Motor neuron (in vitro differentiated cells): ENCODE measurements at regions not wholly inside any gene's neighbourhood (a gene's known extent, or its start where the extent isn't known, plus 50 kb on each side); places are given as distances from the start of the nearest gene placed in this dataset.
"Not testable (repeated sequence)": the region's sequence is repeated elsewhere in the genome, so short reads cannot be mapped to it uniquely, and the experiment has no call there.

ENCODE experiments used
- ATAC-seq, 8 experiments: fragments of 200-7000 bp; cut with Tn5 transposase; replicated peaks in 6 of 8; 2 replicates each; pipeline ENCODE4 v1.8.0; 2021; ENCODE audit warnings: mild to moderate bottlenecking in 8 of 8, moderate library complexity in 8 of 8
- H3K27ac ChIP-seq, 2 donors: fragments of 250-450 bp; sonication (Bioruptor Pico); 2 replicates each; pipeline ENCODE4 v1.9.0; 2021; ENCODE audit warnings: antibody characterized with exemption in 2 of 2, mild to moderate bottlenecking in 2 of 2, moderate library complexity in 1 of 2
- H3K4me1 ChIP-seq, 2 donors: fragments of 250-450 bp; sonication (Bioruptor Pico); replicated peaks in 1 of 2; 2 replicates each; pipeline ENCODE4 v1.6.1; 2021; ENCODE audit warnings: antibody characterized with exemption in 2 of 2, mild to moderate bottlenecking in 2 of 2, moderate library complexity in 1 of 2
- H3K4me3 ChIP-seq, 5 donors: fragments of 250-450 bp; sonication (Bioruptor Pico); 2 replicates each; pipeline ENCODE4 v1.9.0; 2021; ENCODE audit warnings: antibody characterized with exemption in 5 of 5, mild to moderate bottlenecking in 5 of 5, moderate library complexity in 4 of 5
- WGBS, 10 experiments: fragments of 450-650 bp; shearing (Covaris generic); methylation state at CpG; one replicate each; pipeline ENCODE4 v1.0.0; 2022; 5-methylcytosine and 5-hydroxymethylcytosine counted together
- in situ Hi-C, 9 experiments: fragments of 400-800 bp; cut with MboI; loops; one replicate each; pipeline ENCODE4 v1.15.0; 2021; ENCODE audit warnings: low sequenced_read_pairs in 9 of 9, low pct_unique_long_range_greater_than_20kb in 2 of 9; ENCODE audit not compliant: unreplicated experiment in 9 of 9

DNA sequence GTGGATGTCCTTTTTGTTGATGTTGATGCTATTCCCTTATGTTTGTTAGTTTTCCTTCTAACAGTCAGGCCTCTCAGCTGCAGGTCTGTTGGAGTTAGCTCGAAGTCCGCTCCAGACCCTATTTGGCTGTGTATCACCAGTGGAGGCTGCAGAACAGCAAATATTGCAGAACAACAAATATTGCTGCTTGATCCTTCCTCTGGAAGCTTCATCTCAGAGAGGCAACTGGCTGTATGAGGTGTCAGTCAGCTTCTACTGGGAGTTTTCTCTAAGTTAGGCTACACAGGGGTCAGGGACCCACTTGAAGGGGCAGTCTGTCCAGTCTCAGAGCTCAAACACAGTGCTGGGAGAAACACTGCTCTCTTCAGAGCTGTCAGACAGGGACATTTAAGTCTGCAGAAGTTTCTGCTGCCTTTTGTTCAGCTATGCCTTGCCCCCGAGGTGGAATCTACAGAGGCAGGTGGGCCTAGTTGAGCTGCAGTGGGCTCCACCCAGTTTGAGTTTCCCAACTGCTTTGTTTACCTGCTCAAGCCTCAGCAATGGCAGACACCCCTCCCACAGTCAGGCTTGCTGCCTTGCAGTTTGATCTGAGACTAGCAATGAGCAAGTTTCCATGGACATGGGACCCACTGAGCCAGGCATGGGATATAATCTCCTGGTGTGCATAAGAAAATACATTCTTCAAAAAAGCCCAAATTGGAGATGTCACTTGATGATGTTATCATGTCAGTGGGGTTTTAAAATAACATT lies 99.5 kb downstream of the KDM5D start:
- no peaks in the 10 kb centered on the region for H3K4me1 ChIP-seq
- no peak overlapping the region for H3K4me3 ChIP-seq
- ATAC-seq: no peak
- 0 to 100% (median 40%) methylated on average over 1 to 3 of the region's 3 CpGs; no CpG with 5 or more reads in 7 of the 10 experiments for WGBS, 10 experiments
- in situ Hi-C loops: no loop called here
- H3K27ac ChIP-seq: no peak overlapping the region

DNA sequence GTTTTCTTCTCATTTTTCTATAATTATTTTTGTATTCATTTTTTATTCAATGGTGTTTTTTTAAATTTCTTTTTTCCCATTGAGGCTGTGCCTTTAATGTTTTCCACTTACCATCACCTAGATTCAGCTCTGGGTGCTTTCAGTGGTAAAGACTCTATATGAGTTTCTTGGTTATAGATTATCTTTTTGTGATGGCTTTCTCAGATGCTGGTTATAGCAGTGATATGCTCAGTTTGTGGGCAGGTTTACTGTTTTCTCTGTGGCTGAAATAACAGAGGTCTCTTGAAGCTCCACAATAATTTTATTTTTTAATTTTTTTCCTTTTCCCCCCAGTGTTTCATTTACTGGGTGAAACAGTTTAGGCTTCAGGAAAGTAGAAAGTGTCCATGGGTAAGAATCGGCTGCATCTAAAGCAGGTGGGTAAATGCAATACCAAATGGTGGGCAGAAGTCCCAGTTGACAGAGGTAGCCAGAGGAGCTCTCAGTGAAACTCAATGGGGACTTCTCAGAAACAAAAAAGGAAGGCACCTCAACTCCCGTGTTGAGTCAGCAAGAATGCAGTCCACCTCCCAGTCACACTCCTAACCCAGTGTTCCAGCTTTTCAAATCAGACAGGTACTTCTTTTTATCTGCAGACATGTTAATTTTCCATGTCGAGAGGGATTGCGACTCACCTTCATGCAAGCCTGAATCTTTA lies 106.7 kb downstream of the KDM5D start:
- H3K4me3 ChIP-seq: no peak overlapping the region
- in situ Hi-C loops: no loop called here
- WGBS, 10 experiments: 67 to 100% methylated on average over 1 to 2 of the region's 4 CpGs; no CpG with 5 or more reads in 8 of the 10 experiments
- no peak for ATAC-seq
- H3K4me1 ChIP-seq: no peaks in the 10 kb centered on the region
- H3K27ac ChIP-seq: no peak overlapping the region

DNA sequence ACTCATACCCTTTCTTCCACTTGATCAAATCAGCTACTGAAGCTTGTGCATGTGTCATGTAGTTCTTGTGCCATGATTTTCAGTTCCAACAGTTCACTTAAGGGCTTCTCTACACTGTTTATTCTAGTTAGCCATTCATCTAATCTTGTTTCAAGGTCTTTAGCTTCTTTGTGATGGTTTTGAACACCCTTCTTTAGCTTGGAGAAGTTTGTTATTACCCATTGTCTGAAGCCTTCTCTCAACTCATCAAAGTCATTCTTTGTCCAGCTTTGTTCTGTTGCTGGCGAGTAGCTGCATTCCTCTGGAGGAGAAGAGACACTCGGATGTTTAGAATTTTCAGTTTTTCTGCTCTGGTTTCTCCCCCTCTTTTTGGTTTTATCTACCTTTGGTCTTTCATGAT lies 115.6 kb downstream of the KDM5D start:
- in situ Hi-C loops: no loop called here
- no peak overlapping the region for H3K4me3 ChIP-seq
- WGBS, 10 experiments: 8 to 90% methylated on average over 2 of the region's 2 CpGs; no CpG with 5 or more reads in 8 of the 10 experiments
- no peaks in the 10 kb centered on the region for H3K4me1 ChIP-seq
- ATAC-seq: no peak
- no peak overlapping the region for H3K27ac ChIP-seq

DNA sequence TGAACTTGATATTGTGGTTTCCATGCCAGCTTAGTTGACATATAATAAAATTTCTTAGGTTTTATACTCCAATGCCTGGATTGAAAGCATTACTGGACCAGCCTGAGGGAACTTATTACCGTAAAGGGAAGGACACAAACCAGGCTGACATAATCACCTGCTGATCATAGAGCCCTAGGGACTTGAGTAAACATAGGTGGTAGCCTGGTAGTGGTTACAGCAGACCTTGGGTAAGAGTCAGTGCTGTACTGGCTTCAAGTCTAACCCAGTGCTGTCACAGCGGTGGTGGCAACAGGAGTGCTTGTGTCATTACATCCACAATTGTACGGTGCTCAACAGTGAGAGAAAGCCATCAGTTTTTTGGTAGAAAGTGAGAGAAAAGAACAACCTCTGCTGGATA lies 122.1 kb downstream of the KDM5D start:
- in situ Hi-C loops: no loop called here
- WGBS, 10 experiments: 0 to 100% methylated on average over 1 of the region's 3 CpGs; no CpG with 5 or more reads in 8 of the 10 experiments
- Histone ChIP-seq H3K4me1 (no peaks in the 10 kb centered on the region), H3K4me3 (no peak overlapping the region), H3K27ac (no peak overlapping the region)
- ATAC-seq: no peak

DNA sequence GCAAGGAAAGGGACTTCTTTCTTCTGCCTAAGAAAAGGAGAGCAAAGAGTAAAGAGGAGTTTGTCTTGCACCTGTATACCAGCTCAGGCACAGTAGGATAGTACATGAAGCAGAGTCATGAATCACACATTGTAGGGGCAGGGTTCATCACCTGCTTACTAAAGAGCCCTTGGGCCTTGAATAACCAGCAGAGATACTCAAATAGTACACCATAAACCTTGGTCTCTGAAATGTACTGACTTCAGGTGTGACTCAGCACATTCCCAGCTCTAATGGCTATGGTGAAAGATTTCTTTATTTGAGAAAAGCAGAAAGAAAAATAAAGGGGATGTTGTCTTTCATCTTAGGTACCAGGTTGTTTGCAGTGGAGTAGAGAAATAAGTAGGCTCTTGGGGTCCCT lies 122.8 kb downstream of the KDM5D start:
- Histone ChIP-seq H3K4me3 (no peak overlapping the region), H3K27ac (no peak overlapping the region), H3K4me1 (no peaks in the 10 kb centered on the region)
- ATAC-seq: no peak
- in situ Hi-C loops: no loop called here

DNA sequence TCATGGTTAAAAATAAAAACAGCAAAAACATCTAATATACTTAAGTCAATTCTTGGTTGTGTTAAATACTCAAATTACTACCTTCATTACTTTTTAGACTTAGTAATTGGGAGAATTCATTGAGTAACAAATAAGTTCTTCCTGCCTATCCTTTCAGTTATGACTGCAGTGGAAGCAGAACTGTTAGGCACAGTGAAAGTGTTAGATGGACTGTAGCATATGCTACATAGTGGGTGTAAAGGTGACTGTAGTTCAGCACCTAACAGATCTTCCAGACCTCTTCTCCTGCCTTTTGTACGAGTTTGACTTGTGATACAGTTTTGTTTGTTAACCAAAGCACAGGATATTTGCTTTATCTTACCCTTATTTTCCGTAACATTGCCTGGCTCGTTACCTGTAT lies 143.4 kb downstream of the KDM5D start:
- 83 to 100% (median 94%) methylated on average over 1 to 3 of the region's 3 CpGs; no CpG with 5 or more reads in 7 of the 10 experiments for WGBS, 10 experiments
- H3K27ac ChIP-seq: no peak overlapping the region
- in situ Hi-C loops: no loop called here
- H3K4me1 ChIP-seq: no peaks in the 10 kb centered on the region
- no peak overlapping the region for H3K4me3 ChIP-seq
- ATAC-seq: no peak

DNA sequence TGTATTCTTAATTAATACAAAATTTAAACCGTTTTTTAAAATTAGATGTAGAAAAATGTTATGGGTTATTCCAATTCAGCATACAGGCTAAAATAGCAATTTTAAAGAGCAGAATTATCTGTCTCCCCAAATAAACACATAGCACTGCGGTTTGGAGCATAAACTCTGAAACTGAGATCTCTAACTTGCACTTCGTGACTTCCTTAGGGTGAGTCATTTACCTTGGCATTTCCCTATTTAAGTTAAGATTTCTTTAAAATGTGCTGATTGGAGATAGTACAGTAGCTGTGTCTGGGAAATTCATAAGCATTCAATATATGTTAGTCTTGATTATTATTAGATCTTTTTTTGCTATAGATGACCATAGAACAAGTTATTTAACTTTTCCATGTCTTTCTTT lies 143.8 kb downstream of the KDM5D start:
- H3K4me3 ChIP-seq: no peak overlapping the region
- H3K4me1 ChIP-seq: no peaks in the 10 kb centered on the region
- in situ Hi-C loops: no loop called here
- 18 to 100% methylated on average over 2 to 3 of the region's 3 CpGs; no CpG with 5 or more reads in 8 of the 10 experiments for WGBS, 10 experiments
- ATAC-seq: no peak
- no peak overlapping the region for H3K27ac ChIP-seq

DNA sequence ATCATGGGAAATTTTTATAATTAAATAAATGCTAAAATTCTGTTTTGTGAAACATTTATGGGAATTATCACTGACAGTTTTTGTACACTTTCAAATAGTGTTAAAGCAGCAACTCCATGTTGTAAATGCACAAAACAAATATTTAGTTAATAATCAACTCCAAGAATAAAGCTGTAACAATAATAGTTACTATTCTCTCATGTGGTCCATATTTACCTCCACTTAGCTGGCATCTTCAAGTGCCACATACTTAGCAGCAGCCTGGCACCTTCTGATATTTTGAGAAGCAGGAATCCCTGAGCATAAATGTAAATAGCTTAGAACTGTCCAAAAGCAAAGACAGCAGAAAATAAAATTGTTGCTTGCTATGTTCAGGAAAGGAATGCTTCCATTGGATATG lies 154.3 kb downstream of the KDM5D start:
- in situ Hi-C loops: no loop called here
- Histone ChIP-seq H3K4me3 (no peak overlapping the region), H3K27ac (no peak overlapping the region), H3K4me1 (no peaks in the 10 kb centered on the region)
- no peak for ATAC-seq

DNA sequence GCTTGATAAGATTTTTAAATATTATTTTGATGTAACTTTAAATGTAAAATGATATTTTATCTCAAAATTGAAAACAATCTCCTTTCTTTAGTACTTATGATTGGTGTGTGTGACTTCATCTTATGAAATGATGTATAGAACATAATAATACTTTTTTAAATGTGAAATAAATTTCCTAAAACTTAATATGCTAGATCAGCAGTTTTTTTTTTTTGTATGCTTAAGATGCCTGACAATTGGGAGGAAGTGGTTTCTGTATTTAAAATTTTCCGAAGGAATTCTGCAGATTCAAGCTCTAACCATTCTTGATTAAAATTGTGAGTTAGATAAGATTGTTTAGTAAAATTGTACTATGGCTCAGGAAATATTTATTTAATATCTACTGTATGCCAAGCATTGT lies 154.9 kb downstream of the KDM5D start:
- H3K4me3 ChIP-seq: no peak overlapping the region
- in situ Hi-C loops: no loop called here
- no peaks in the 10 kb centered on the region for H3K4me1 ChIP-seq
- ATAC-seq: no peak
- WGBS, 10 experiments: 100% methylated on average over 1 of the region's 1 CpG; no CpG with 5 or more reads in 6 of the 10 experiments
- no peak overlapping the region for H3K27ac ChIP-seq

DNA sequence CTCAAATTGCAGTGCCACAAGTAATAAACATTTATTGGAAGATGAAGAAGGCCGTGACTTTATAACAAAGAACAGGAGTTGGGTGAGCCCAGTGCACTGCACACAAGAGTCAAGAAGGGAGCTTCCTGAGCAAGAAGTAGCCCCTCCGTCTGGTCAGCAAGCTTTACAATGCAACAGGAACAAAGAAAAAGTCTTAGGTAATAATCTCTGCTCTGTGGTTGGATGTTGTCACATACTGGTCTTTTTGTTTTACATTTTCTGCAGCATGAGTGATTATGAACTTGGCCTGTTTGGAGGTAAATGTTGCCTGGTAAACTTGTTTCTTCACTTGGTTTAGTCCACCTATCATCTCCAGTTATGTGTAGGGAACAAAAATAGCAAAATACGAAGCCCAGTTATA lies 157.2 kb downstream of the KDM5D start:
- H3K27ac ChIP-seq: no peak overlapping the region
- ATAC-seq: no peak
- no peaks in the 10 kb centered on the region for H3K4me1 ChIP-seq
- no peak overlapping the region for H3K4me3 ChIP-seq
- 60 to 100% (median 85%) methylated on average over 1 to 3 of the region's 3 CpGs; no CpG with 5 or more reads in 6 of the 10 experiments for WGBS, 10 experiments
- in situ Hi-C loops: no loop called here

DNA sequence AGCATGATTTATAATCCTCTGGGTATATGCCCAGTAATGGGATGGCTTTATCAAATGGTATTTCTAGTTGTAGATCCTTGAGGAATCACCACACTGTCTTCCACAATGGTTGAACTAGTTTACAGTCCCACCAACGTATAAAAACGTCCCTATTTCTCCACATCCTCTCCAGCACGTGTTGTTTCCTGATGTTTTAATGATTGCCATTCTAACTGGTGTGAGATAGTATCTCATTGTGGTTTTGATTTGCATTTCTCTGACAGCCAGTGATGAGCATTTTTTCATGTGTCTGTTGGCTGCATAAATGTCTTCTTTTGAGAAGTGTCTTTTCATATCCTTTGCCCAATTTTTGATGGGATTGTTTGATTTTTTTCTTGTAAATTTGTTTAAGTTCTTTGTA lies 163.5 kb downstream of the KDM5D start:
- in situ Hi-C loops, H3K27ac ChIP-seq, H3K4me1 ChIP-seq, H3K4me3 ChIP-seq, ATAC-seq: not testable (repeated sequence)
- 100% methylated on average over 1 of the region's 3 CpGs; no CpG with 5 or more reads in 8 of the 10 experiments for WGBS, 10 experiments

DNA sequence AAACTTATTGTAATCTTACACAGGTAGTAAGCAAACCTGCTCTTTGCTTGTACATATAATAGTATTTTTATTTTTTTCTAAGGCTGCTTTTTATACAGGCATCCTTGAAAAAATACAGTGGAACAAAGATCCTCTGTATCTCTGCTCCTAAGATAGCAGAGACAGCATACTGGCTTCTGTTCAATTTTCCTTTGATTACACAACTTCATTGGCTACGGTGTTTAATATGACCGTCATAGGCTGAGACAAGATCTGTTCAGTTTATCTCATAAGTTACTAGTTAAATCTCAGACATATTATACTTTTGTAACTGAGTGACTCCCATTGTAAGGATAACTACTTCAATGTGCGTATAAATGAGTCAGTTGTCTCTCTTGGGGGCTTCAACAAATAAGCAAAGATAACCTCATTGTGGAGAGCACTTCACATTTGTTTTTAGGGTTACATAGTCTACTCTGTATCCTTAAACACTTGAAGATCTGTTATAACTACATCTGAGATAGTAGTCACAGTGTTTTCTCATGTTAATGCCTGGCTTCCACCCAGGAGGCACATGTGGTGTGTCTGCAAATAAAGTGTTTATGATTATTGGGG lies 166.1 kb downstream of the KDM5D start:
- ATAC-seq: no peak
- Histone ChIP-seq H3K4me1 (no peaks in the 10 kb centered on the region), H3K4me3 (no peak overlapping the region), H3K27ac (no peak overlapping the region)
- WGBS, 10 experiments: 50 to 100% (median 92%) methylated on average over 2 to 3 of the region's 3 CpGs; no CpG with 5 or more reads in 7 of the 10 experiments
- in situ Hi-C loops: no loop called here

DNA sequence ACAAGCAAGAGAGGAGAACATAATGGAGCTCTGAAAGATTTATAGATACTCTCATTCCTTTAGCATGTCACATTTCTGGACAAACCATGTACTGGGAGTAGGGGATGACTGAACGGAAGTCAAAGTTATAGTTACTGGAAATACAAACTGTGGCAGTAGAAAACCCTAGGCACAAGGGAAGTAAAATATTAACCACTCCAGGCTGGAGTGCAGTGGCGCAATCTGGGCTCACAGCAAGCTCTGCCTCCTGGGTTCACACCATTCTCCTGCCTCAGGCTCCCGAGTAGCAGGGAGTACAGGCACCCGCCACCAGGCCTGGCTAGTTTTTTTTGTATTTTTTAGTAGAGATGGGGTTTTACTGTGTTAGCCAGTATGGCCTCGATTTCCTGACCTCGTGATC lies 167.3 kb downstream of the KDM5D start:
- no peak for ATAC-seq
- WGBS, 10 experiments: no CpG with 5 or more reads among the region's 6 CpGs
- no peaks in the 10 kb centered on the region for H3K4me1 ChIP-seq
- no peak overlapping the region for H3K27ac ChIP-seq
- in situ Hi-C loops: no loop called here
- no peak overlapping the region for H3K4me3 ChIP-seq

DNA sequence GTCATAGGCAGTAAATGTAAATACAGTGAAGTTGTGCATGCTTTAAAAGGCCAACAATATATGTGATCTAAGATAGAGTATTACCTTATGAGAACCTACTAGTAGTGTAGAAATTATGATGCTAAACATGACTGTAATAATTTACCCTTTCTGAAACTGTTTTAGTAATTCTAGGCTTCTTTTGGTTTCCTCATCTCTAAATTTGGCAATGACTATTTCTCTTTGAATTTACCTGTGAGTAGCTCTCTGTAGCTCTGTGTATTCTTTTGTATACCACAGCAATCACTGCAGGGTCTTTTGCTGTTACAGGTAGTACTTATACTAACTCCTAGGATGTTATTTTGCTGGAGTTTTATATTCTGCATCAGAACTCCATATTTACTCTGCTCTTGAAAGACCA lies 169.6 kb downstream of the KDM5D start:
- in situ Hi-C loops: no loop called here
- H3K27ac ChIP-seq: no peak overlapping the region
- no peak overlapping the region for H3K4me3 ChIP-seq
- ATAC-seq: no peak
- H3K4me1 ChIP-seq: peaks cover 0 to 5% of the 10 kb centered on the region in 2 donors
